OCI-LY3 (cell line): ENCODE measurements at regions not wholly inside any gene's neighbourhood (a gene's known extent, or its start where the extent isn't known, plus 50 kb on each side); places are given as distances from the start of the nearest gene placed in this dataset.

Source experiments
- H2AFZ ChIP-seq: fragments of 200-600, 300-600 bp; shearing (Covaris generic); 2 replicates; pipeline ENCODE4 v1.6.0; 2014; ENCODE audit warnings: antibody characterized with exemption, low read depth, low read length
- H3K27ac ChIP-seq: fragments of 200-600, 300-600 bp; sonication (generic); 2 replicates; pipeline ENCODE4 v1.5.1; 2014; ENCODE audit warnings: mild to moderate bottlenecking, low read length, moderate library complexity, mixed read lengths
- H3K27me3 ChIP-seq: fragments of 200-600, 300-600 bp; sonication (generic); 2 replicates; pipeline ENCODE4 v1.6.1; 2014; ENCODE audit warnings: low read depth, low read length, mixed read lengths
- H3K36me3 ChIP-seq: fragments of 200-600, 300-600 bp; sonication (generic); replicated peaks from 2 replicates; pipeline ENCODE3; 2014; ENCODE audit warnings: low read depth, low read length, mixed read lengths
- H3K4me1 ChIP-seq: fragments of 300-600, 200-600 bp; sonication (generic); 2 replicates; pipeline ENCODE4 v1.6.1; 2014; ENCODE audit warnings: low read length, mixed read lengths
- H3K4me2 ChIP-seq: fragments of 200-600, 300-600 bp; sonication (generic); 2 replicates; pipeline ENCODE4 v1.6.1; 2014; ENCODE audit warnings: low read length, mixed read lengths
- H3K4me3 ChIP-seq: fragments of 300-600, 200-600 bp; sonication (generic); 2 replicates; pipeline ENCODE4 v1.5.1; 2014; ENCODE audit warnings: antibody characterized with exemption, mild to moderate bottlenecking, low read length, moderate library complexity
- H3K79me2 ChIP-seq: fragments of 300-600, 200-600 bp; shearing (Covaris generic); 2 replicates; pipeline ENCODE4 v1.6.1; 2014; ENCODE audit warnings: mild to moderate bottlenecking, low read length, mixed read lengths
- H3K9ac ChIP-seq: fragments of 300-600, 200-600 bp; shearing (Covaris generic); 2 replicates; pipeline ENCODE4 v1.6.0; 2014; ENCODE audit warnings: mild to moderate bottlenecking, low read length, moderate library complexity
- H3K9me3 ChIP-seq: fragments of 200-600, 300-600 bp; shearing (Covaris generic); 2 replicates; pipeline ENCODE4 v1.6.1; 2014; ENCODE audit warnings: low read length, mixed read lengths; ENCODE audit not compliant: insufficient read depth
- H4K20me1 ChIP-seq: fragments of 200-600, 300-600 bp; sonication (generic); 2 replicates; pipeline ENCODE4 v1.6.1; 2016; ENCODE audit warnings: low read length, mixed read lengths; ENCODE audit not compliant: insufficient read depth
- EZH2phosphoT487 ChIP-seq: fragments of 200-600 bp; shearing (Covaris generic); IDR thresholded peaks from 2 replicates; pipeline ENCODE4 v1.6.1; 2018; ENCODE audit warnings: antibody characterized with exemption, mixed run types, low read depth
- TF ChIP-seq, protein P1 (sequence below): fragments of 200-600, 300-600 bp; sonication (generic); IDR thresholded peaks from 2 replicates; pipeline ENCODE4 v1.5.1; 2014; ENCODE audit warnings: antibody characterized with exemption, low read length, low read depth

DNA sequence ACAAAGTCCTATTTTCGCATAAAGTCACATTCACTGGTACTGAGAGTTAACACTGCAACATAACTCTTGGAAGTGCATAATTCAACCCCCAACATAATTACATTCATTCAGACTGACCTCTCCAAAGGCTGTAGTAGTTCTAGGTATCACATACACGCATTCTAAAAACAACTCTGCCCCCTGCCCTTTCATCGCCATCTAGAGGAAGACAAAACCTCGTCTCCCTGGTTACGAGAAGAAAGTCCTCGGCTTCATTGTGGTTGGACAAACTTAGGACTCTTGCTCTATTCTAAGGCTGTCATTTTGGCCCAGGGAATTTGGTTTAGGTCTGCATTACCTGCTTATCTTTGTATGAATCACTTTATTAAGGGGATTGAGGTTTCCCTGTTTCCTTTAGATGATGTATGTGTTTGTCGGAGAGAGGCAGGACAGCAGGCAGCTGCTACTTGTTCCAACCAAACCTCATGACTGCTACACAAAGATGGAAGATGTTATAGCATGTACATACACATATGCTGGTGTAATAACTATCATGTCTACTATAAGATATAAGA lies 215.4 kb upstream of the NRXN1 start:
- TF ChIP-seq, protein P1, sequence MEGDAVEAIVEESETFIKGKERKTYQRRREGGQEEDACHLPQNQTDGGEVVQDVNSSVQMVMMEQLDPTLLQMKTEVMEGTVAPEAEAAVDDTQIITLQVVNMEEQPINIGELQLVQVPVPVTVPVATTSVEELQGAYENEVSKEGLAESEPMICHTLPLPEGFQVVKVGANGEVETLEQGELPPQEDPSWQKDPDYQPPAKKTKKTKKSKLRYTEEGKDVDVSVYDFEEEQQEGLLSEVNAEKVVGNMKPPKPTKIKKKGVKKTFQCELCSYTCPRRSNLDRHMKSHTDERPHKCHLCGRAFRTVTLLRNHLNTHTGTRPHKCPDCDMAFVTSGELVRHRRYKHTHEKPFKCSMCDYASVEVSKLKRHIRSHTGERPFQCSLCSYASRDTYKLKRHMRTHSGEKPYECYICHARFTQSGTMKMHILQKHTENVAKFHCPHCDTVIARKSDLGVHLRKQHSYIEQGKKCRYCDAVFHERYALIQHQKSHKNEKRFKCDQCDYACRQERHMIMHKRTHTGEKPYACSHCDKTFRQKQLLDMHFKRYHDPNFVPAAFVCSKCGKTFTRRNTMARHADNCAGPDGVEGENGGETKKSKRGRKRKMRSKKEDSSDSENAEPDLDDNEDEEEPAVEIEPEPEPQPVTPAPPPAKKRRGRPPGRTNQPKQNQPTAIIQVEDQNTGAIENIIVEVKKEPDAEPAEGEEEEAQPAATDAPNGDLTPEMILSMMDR = peak; percentile 19; the same call in 1 of the 2 replicates
- no peak for TF ChIP-seq EZH2phosphoT487
- no peaks in the 10 kb centered on the region for H3K9me3 ChIP-seq
- no peaks in the 10 kb centered on the region for H3K4me1 ChIP-seq
- H3K27ac ChIP-seq = no peak overlapping the region
- no peaks in the 10 kb centered on the region for H3K79me2 ChIP-seq
- no peaks in the 10 kb centered on the region for H4K20me1 ChIP-seq
- no peak overlapping the region for H3K4me2 ChIP-seq
- no peak overlapping the region for H3K4me3 ChIP-seq
- no peaks in the 10 kb centered on the region for H3K27me3 ChIP-seq
- no peak overlapping the region for H3K9ac ChIP-seq
- H2AFZ ChIP-seq = no peak overlapping the region
- H3K36me3 ChIP-seq = no peaks in the 10 kb centered on the region

DNA sequence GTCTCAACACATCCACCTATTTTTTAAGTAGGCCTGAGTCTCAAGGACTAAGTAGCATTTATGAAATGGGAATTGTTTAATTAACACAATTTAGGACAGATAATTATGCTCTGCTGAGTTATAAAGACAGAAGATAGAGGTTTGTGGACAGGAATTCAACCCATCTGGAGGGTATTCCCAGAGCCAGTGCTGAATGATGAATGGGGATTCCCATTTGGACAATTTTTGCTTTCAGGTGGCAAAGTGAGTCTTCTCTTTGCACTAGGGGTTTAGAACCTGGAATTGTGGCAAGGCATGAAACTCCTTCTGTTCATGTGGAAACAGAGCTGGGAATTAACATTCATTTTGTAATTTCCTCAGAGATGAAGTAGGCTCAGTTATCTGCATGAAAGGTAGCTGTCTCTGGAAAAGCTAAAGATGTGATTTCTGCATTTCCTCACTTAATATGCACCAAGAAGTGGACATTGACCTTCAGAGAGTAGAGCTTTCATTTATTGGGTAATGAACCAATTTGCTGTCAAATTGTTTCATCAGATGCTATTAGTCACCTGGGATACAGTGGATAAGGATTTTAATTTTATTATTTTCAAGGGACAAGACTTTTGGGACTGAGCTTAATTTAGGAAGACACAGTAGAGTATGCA lies 212.1 kb upstream of the NRXN1 start:
- Histone ChIP-seq H2AFZ (no peak overlapping the region), H3K79me2 (no peaks in the 10 kb centered on the region), H3K4me2 (no peak overlapping the region), H3K9ac (no peak overlapping the region), H3K4me1 (peaks cover 9% of the 10 kb centered on the region), H4K20me1 (no peaks in the 10 kb centered on the region), H3K4me3 (no peak overlapping the region), H3K27me3 (no peaks in the 10 kb centered on the region), H3K9me3 (no peaks in the 10 kb centered on the region), H3K36me3 (no peaks in the 10 kb centered on the region), H3K27ac (no peak overlapping the region)
- TF ChIP-seq, protein P1 = no peak
- no peak for TF ChIP-seq EZH2phosphoT487

DNA sequence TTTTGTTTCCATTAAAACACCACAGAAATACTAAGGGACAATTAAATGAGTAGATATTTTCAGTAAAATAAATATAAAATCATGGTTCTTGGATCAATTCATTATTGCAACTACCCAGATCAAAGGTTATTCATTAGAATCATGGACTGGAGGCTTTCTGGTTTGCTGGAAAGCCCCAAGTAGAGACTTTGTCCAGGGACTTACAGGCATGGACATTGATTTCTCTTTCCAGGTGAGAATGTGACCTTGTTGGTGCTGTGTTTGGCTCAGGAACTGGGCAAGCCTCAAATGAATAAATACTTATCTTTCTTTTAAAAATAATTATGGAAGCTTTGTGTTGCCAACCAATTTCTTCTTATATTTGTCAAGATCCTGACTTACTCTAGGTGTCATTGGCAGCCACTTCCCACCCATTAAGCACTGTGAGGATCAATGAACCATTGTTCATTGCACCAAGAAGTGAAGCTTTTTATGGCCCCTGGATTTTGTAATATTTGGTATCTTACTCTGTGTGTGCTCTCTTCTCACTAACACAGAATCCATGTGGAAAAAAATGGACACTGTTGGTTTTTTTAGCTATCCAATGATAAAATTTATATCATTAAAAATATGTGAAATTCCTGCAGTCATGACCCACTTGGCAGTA lies 205.8 kb upstream of the NRXN1 start:
- H3K9ac ChIP-seq = no peak overlapping the region
- TF ChIP-seq EZH2phosphoT487 = no peak
- TF ChIP-seq, protein P1 = no peak
- no peaks in the 10 kb centered on the region for H4K20me1 ChIP-seq
- H3K4me2 ChIP-seq = no peak overlapping the region
- no peaks in the 10 kb centered on the region for H3K27me3 ChIP-seq
- no peaks in the 10 kb centered on the region for H3K79me2 ChIP-seq
- H3K27ac ChIP-seq = no peak overlapping the region
- H3K9me3 ChIP-seq = no peaks in the 10 kb centered on the region
- no peaks in the 10 kb centered on the region for H3K36me3 ChIP-seq
- peaks cover 9% of the 10 kb centered on the region for H3K4me1 ChIP-seq
- no peak overlapping the region for H3K4me3 ChIP-seq
- no peak overlapping the region for H2AFZ ChIP-seq

DNA sequence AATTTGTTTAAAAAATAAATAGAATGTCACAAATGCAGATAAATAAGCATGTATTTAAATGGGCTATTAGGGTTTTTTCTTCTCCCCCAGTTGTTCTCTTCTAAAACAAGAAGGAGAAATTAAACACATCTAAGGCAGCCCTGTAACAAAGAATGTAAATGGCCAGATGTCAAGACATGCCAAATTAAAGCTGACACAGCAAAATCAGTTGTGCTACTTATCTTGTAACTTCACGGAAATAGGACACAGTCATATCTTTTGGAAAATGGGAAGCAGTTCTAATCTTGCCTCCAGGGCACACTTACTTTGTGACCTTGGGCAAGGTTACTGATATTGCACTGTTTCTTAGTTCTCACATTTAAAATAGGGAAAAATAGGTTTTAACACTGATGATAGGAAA lies 200.1 kb upstream of the NRXN1 start:
- Histone ChIP-seq H3K4me3 (no peak overlapping the region), H3K36me3 (no peaks in the 10 kb centered on the region), H3K9ac (no peak overlapping the region), H3K27ac (no peak overlapping the region), H3K9me3 (no peaks in the 10 kb centered on the region), H3K4me2 (no peak overlapping the region), H4K20me1 (no peaks in the 10 kb centered on the region), H3K4me1 (no peaks in the 10 kb centered on the region), H3K79me2 (no peaks in the 10 kb centered on the region), H3K27me3 (no peaks in the 10 kb centered on the region), H2AFZ (no peak overlapping the region)
- TF ChIP-seq EZH2phosphoT487 = no peak
- TF ChIP-seq, protein P1 = no peak
